Spleen (tissue), 7 donors: ENCODE measurements at regions not wholly inside any gene's neighbourhood (a gene's known extent, or its start where the extent isn't known, plus 50 kb on each side); places are given as distances from the start of the nearest gene placed in this dataset.

Source experiments
- CTCF ChIP-seq, 11 experiments: fragments of 200-600 bp in 7 of 11; fragments of 450-650 bp in 4 of 11; sonication (generic) in 4 of 11; IDR thresholded peaks in 8 of 11; conservative IDR thresholded peaks in 3 of 11; 1 replicate in 7 of 11; 2 replicates in 4 of 11; pipeline versions ENCODE4 v1.4.0 to v1.8.0; 2016 to 2021; ENCODE audit warnings: antibody characterized with exemption in 11 of 11, inconsistent platforms in 4 of 11, mild to moderate bottlenecking in 1 of 11
- POLR2A ChIP-seq, 3 donors: fragments of 450-650 bp; IDR thresholded peaks; one replicate each; pipeline ENCODE4 v1.5.1; 2017; ENCODE audit warnings: antibody characterized with exemption in 3 of 3, mild to moderate bottlenecking in 1 of 3
- donor health status: DM: no; HTN: no; CAD: no; lungs with moderate emphysema.
- donor health status: DM: no; HTN: no; CAD: no.
- donor health status: DM: no; HTN: no; CAD: no.

- TF ChIP-seq CTCF (IDR thresholded peaks at IDR 0.05 in 8 of 11, conservative IDR thresholded peaks at IDR 0.05 in 3 of 11): peak in 10 of 11 experiments; percentile 23 to 78 (median 58)
- TF ChIP-seq POLR2A (IDR thresholded peaks at IDR 0.05): no peak
Measured at GRCh38 chr12:92408072-92408900, 262.6 kb upstream of the BTG1 start.
